ENCODE measurements at regions not wholly inside any gene's neighbourhood (a gene's known extent, or its start where the extent isn't known, plus 50 kb on each side); places are given as distances from the start of the nearest gene placed in this dataset.
"Not testable (repeated sequence)": the region's sequence is repeated elsewhere in the genome, so short reads cannot be mapped to it uniquely, and the experiment has no call there.

DNA sequence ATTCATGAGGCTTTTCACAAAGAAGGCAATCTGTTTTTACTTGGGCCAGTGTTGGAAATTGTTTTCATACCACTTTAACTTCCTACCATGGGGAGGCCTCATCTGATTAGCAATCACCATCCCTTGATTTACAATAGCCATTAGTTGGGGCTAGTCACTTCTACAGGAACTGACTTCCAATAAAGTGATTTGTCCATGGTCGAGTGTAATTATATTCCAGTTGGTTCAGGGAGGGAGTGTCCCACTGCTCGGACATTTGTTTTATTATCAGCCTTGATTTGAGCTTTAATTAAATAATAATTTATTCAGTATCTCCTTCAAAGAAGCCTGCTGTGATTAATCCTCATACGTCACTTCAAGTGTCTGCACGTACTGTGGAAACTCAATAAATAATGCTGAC lies 233.9 kb upstream of the CNTNAP5 start:
- Histone ChIP-seq H3K4me3 (no peak overlapping the region), H3K36me3 (no peaks in the 10 kb centered on the region), H3K27me3 (no peaks in the 10 kb centered on the region), H3K9me3 (no peaks in the 10 kb centered on the region)
- no peak for DNase-seq

DNA sequence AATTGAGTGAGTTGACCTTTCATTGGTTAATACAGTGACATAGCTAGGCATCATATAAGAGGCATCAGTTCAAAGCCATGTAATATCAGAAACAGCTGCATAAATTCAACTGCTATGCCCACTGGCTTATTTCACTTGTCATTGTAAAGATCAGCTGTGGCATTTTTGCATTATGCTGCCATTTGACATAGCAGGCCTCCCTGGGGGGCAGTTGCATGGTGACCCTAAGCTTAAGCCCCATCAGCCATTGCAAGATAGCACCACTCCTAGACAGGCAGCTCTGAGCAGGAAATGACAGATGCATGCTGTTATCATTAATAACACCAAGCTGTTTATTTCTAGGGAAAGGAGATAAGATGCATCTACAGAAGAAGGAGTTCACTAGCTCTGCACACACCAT lies 233.4 kb upstream of the CNTNAP5 start:
- H3K4me3 ChIP-seq = no peak overlapping the region
- no peaks in the 10 kb centered on the region for H3K27me3 ChIP-seq
- H3K36me3 ChIP-seq = no peaks in the 10 kb centered on the region
- DNase-seq = no peak
- no peaks in the 10 kb centered on the region for H3K9me3 ChIP-seq

- not testable (repeated sequence) for H3K27me3 ChIP-seq, DNase-seq, H3K36me3 ChIP-seq, H3K4me3 ChIP-seq
- peaks cover 10% of the 10 kb centered on the region; the same call in 1 of the 2 replicates for H3K9me3 ChIP-seq
These were observed 221.0 kb upstream of the CNTNAP5 start for GRCh38 chr2:123804126-123804525.

DNA sequence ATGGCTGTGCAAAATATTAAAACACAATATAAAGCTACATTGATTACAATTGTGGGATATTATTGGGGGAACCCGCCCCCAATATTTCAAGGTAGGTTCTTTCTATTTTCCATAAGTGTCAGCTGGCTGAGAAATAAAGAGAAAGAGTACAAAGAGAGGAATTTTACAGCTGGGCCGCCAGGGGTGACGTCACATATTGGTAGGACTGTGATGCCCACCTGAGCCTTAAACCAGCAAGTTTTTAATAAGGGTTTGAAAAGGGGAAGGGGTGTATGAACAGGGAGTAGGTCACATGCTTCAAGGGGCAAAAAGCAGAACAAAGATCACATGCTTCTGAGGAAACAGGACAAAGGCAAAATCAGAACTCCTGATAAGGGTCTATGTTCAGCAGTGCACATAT lies 219.3 kb upstream of the CNTNAP5 start:
- H3K27me3 ChIP-seq = not testable (repeated sequence)

GRCh38 chr2:123808243-123808642 lies 216.8 kb upstream of the CNTNAP5 start:
- Histone ChIP-seq H3K4me3 (no peak overlapping the region), H3K27me3 (no peaks in the 10 kb centered on the region), H3K9me3 (peaks cover 10% of the 10 kb centered on the region; the same call in 1 of the 2 replicates), H3K36me3 (no peaks in the 10 kb centered on the region)
- DNase-seq = no peak

More for the DNA sequence above, 219.3 kb upstream of the CNTNAP5 start:
- not testable (repeated sequence) for H3K4me3 ChIP-seq, DNase-seq, H3K36me3 ChIP-seq
- peaks cover 13% of the 10 kb centered on the region; the same call in 1 of the 2 replicates for H3K9me3 ChIP-seq

- Histone ChIP-seq H3K36me3 (no peaks in the 10 kb centered on the region), H3K4me3 (no peak overlapping the region), H3K9me3 (peaks cover 2% of the 10 kb centered on the region; the same call in 1 of the 2 replicates), H3K27me3 (no peaks in the 10 kb centered on the region)
- no peak for DNase-seq
These were observed 213.2 kb upstream of the CNTNAP5 start for GRCh38 chr2:123811846-123812245.

- Histone ChIP-seq H3K4me3 (no peak overlapping the region), H3K36me3 (no peaks in the 10 kb centered on the region)
These were observed 208.9 kb upstream of the CNTNAP5 start for GRCh38 chr2:123816203-123816602.

GRCh38 chr2:123816928-123817327 lies 208.2 kb upstream of the CNTNAP5 start:
- H3K27me3 ChIP-seq = no peaks in the 10 kb centered on the region
- no peak for DNase-seq

More at GRCh38 chr2:123816203-123816602, 208.9 kb upstream of the CNTNAP5 start:
- Histone ChIP-seq H3K27me3 (no peaks in the 10 kb centered on the region), H3K9me3 (no peaks in the 10 kb centered on the region)
- no peak for DNase-seq

GRCh38 chr2:123826729-123827271 lies 198.3 kb upstream of the CNTNAP5 start:
- Histone ChIP-seq H3K9me3 (no peaks in the 10 kb centered on the region; the same call in 1 of the 2 replicates), H3K36me3 (no peaks in the 10 kb centered on the region), H3K27me3 (no peaks in the 10 kb centered on the region), H3K4me3 (no peak overlapping the region)
- DNase-seq = no peak

More at GRCh38 chr2:123816928-123817327, 208.2 kb upstream of the CNTNAP5 start:
- no peak overlapping the region for H3K4me3 ChIP-seq
- H3K9me3 ChIP-seq = no peaks in the 10 kb centered on the region
- no peaks in the 10 kb centered on the region for H3K36me3 ChIP-seq

DNA sequence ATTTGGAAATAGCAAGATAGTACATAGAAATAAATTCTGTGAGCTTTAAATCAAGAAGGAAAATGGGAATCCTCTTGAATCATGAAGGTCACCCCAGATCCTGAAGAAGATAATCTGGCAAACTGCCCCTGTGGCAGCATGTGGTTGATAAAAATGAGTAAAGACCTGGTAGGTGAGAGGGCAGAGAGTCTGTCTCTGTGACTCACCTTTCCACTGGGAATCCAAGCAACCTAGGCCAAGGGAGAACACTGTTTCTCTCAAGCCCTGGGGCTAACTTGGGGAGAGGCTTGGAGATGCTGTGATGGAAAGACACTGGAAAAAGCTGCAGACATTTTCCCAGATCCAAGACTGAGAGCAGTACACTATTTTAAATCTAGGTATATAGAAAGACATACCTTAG lies 185.8 kb upstream of the CNTNAP5 start:
- DNase-seq = no peak
- no peak overlapping the region for H3K4me3 ChIP-seq
- peaks cover 2% of the 10 kb centered on the region for H3K9me3 ChIP-seq
- no peaks in the 10 kb centered on the region for H3K36me3 ChIP-seq
- H3K27me3 ChIP-seq = no peaks in the 10 kb centered on the region

DNA sequence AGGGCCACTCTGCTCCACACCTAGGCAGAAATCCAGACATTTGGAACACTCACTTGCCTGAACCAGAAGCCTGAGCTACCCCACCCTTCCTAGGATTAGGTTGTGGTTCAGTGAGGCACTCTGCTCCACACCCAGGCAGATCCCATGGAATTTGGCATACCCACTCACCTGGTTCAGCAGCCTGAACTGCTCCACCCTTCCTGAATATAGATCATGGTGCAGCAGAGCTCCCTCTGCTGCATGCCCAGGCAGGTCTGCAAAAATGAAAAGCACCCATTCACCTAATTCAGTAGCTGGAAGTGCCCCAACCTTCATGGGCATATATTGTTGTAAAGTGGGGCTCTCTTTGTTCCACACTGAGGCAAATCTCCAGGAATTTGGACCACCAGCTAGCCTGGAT lies 185.1 kb upstream of the CNTNAP5 start:
- DNase-seq = no peak
- no peaks in the 10 kb centered on the region for H3K27me3 ChIP-seq
- peaks cover 2% of the 10 kb centered on the region for H3K9me3 ChIP-seq
- no peak overlapping the region for H3K4me3 ChIP-seq
- no peaks in the 10 kb centered on the region for H3K36me3 ChIP-seq

GRCh38 chr2:123840574-123840973 lies 184.5 kb upstream of the CNTNAP5 start:
- no peak for DNase-seq
- H3K9me3 ChIP-seq = peaks cover 2% of the 10 kb centered on the region
- H3K36me3 ChIP-seq = no peaks in the 10 kb centered on the region
- H3K4me3 ChIP-seq = no peak overlapping the region
- no peaks in the 10 kb centered on the region for H3K27me3 ChIP-seq

DNA sequence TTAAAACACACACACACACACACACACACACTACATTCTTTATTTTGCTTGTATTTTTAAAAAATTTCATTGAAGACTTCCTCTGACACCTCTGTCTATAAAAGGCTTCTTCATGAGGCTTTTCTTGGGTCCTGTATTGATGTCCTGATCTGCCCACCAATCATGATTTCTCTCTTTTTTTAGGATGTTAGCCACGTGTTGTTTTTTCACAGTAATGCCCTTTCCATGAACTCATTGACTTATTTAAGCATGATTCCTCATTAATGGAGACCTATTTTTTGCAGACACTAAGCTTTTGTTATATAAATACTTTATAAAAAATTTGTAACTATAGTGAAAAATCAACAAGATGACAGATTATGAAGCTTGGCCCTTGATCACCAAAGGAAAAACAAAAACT lies 173.8 kb upstream of the CNTNAP5 start:
- Histone ChIP-seq H3K27me3 (no peaks in the 10 kb centered on the region), H3K36me3 (no peaks in the 10 kb centered on the region)
- no peak for DNase-seq

DNA sequence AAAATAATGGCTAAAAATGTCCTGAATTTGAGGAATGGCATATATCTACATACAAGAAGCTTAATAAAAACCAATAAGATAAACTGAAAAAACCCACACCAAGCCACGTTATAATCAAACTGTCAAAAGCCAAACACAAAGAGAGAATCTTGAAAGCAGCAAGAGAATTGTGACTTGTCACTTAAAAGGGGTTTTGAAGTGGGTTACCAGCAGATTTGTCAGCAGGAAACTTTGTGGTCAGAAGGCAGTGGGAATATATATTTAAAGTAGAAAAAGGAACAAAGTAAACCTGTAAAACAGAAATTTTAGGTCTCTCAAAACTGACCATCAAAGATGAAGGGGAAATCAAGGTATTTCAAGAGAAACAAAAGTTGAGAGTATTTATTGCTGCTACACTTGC lies 171.9 kb upstream of the CNTNAP5 start:
- no peak overlapping the region for H3K4me3 ChIP-seq
- no peak for DNase-seq
- no peaks in the 10 kb centered on the region for H3K27me3 ChIP-seq
- H3K9me3 ChIP-seq = peaks cover 5% of the 10 kb centered on the region
- no peaks in the 10 kb centered on the region for H3K36me3 ChIP-seq

More for the DNA sequence above, 173.8 kb upstream of the CNTNAP5 start:
- Histone ChIP-seq H3K4me3 (no peak overlapping the region), H3K9me3 (peaks cover 3% of the 10 kb centered on the region; the same call in 1 of the 2 replicates)

DNA sequence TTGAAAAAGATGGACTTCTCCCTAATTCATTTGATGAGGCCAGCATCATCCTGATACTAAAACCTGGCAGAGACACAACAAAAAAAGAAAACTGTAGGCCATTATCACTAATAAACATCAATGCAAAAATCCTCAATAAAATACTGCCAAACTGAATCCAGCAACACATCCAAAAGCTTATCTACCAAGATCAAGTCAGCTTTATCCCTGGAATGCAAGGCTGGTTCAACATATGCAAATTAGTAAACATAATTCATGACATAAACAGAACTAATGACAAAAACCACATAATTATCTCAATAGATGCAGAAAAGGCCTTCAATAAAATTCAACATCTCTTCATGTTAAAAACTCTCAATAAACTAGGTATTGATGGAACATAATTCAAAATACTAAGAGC lies 166.1 kb upstream of the CNTNAP5 start:
- not testable (repeated sequence) for H3K9me3 ChIP-seq, DNase-seq, H3K27me3 ChIP-seq, H3K36me3 ChIP-seq, H3K4me3 ChIP-seq

DNA sequence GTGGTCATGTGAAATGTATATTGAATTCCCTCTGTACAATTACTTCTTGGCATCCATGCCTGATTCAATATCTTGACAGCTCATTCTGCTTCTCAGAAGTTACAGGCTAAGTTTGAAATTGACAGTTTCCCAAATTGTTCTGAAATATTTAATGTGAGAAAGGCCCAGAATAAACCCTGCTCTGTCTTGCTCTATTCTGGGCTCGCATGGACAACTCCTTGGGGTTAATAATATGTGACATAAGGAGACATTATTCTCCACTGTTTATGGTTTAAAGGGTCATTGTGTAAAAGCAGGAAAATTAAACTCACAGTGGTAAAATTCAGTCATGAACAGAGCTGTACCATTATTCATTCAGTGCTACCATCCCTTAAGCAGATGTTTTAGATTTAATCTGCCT lies 160.7 kb upstream of the CNTNAP5 start:
- 0 out of 2 replicates have a peak, but pooled peaks cover 2% of the 10 kb centered on the region for H3K9me3 ChIP-seq

DNA sequence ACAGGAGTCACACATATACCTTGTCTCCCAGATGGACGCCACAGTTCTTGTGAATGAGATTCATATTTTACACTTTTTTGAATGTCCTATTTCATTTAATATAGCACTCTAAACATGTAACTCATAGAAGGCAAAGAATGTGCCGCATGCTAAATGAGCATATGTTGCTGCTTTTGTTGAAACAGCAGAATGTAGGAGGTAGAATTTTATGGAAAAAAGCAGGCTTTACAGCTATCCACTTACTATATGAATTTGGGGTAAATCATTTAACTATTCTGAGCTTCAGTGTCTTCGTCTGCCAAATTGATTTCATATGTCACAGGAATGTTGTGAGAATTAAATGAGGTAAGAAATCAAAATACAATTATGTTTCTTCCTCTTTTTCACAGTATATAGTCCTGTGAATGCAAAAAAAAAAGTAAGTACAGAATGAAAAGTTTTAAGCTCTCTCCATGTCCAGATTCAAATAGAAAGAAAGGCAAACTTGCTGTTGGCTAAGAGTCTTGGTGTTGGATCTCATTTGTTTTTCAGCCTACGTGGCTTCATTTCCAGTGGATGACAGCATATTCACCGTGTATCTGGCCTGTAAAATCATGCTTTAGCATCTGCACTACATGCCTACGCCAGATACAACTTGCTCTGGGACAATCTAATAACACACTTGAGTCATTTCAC lies 154.7 kb upstream of the CNTNAP5 start:
- Histone ChIP-seq H3K27me3 (no peaks in the 10 kb centered on the region), H3K9me3 (no peaks in the 10 kb centered on the region), H3K4me3 (no peak overlapping the region), H3K36me3 (no peaks in the 10 kb centered on the region)
- DNase-seq = no peak

More for the DNA sequence above, 160.7 kb upstream of the CNTNAP5 start:
- DNase-seq = no peak
- Histone ChIP-seq H3K36me3 (no peaks in the 10 kb centered on the region), H3K27me3 (no peaks in the 10 kb centered on the region), H3K4me3 (no peak overlapping the region)

DNA sequence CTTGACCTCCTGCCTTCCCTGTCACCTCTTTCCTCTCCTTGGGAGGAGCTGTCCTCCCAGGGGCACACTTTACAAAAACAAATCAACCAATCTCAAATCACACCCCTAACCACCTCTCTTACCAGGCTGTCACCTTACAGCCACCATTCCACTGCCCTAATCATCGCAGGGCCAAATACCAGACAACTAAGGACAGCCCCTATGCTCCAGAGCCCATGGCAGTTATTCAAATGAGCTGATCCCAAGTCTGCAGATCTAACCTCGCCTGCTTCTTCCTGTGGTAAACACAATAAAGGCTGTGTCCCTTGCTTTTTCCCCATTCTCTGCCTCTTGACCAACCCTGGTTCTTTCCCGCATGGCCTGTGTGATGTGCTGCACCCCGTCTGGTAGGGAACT lies 154.2 kb upstream of the CNTNAP5 start:
- no peaks in the 10 kb centered on the region for H3K27me3 ChIP-seq
- H3K36me3 ChIP-seq = no peaks in the 10 kb centered on the region
- no peak for DNase-seq
- no peak overlapping the region for H3K4me3 ChIP-seq
- no peaks in the 10 kb centered on the region for H3K9me3 ChIP-seq

Data from MG63 (cell line).